Central memory CD8-positive, alpha-beta T cell (primary cell): ENCODE measurements at regions not wholly inside any gene's neighbourhood (a gene's known extent, or its start where the extent isn't known, plus 50 kb on each side); places are given as distances from the start of the nearest gene placed in this dataset.

Experiments
- ATAC-seq: fragments of 150-1000 bp; cut with Tn5 transposase; replicated peaks from 2 replicates; pipeline ENCODE4 v1.10.0; 2022; ENCODE audit warnings: mild to moderate bottlenecking, moderate FRiP score, moderate number of reproducible peaks; ENCODE audit not compliant: poor library complexity, severe bottlenecking; ENCODE audit errors: extremely low read depth
- DNase-seq, 2 donors: peaks; one replicate each; pipeline ENCODE4 v3.0.0; 2021; ENCODE audit warnings: low spot score in 2 of 2
- H3K27ac Mint-ChIP-seq: one replicate; pipeline ENCODE4 v1.8.0; 2022; ENCODE audit warnings: low read depth, mild to moderate bottlenecking, moderate library complexity, mixed read lengths
- H3K27me3 Mint-ChIP-seq: one replicate; pipeline ENCODE4 v1.8.0; 2022; ENCODE audit warnings: mixed read lengths
- H3K36me3 Mint-ChIP-seq: one replicate; pipeline ENCODE4 v1.8.0; 2022; ENCODE audit warnings: mild to moderate bottlenecking, moderate library complexity, mixed read lengths; ENCODE audit not compliant: insufficient read depth
- H3K4me1 Mint-ChIP-seq: one replicate; pipeline ENCODE4 v1.8.0; 2022; ENCODE audit warnings: mixed read lengths
- H3K4me3 Mint-ChIP-seq: one replicate; pipeline ENCODE4 v1.8.0; 2022; ENCODE audit warnings: mild to moderate bottlenecking, moderate library complexity, mixed read lengths
- H3K9me3 Mint-ChIP-seq: one replicate; pipeline ENCODE4 v1.8.0; 2022; ENCODE audit warnings: mixed read lengths

GRCh38 chr11:134469627-134470026 is 57.6 kb upstream of the B3GAT1 start:
- DNase-seq (no peak), ATAC-seq (no peak)
- Mint-ChIP-seq H3K27ac (no peak overlapping the region), H3K36me3 (no peaks in the 10 kb centered on the region), H3K4me3 (no peak overlapping the region), H3K9me3 (no peaks in the 10 kb centered on the region), H3K4me1 (no peaks in the 10 kb centered on the region), H3K27me3 (peaks cover 76% of the 10 kb centered on the region)

GRCh38 chr11:134468796-134469195 is 56.8 kb upstream of the B3GAT1 start:
- ATAC-seq (no peak), DNase-seq (no peak)
- Mint-ChIP-seq H3K9me3 (no peaks in the 10 kb centered on the region), H3K27ac (no peak overlapping the region), H3K4me3 (no peak overlapping the region), H3K27me3 (peaks cover 78% of the 10 kb centered on the region), H3K4me1 (no peaks in the 10 kb centered on the region), H3K36me3 (no peaks in the 10 kb centered on the region)

- ATAC-seq (no peak), DNase-seq (no peak)
- H3K27me3 Mint-ChIP-seq: peaks cover 78% of the 10 kb centered on the region
Measured at GRCh38 chr11:134468081-134468668, 56.1 kb upstream of the B3GAT1 start.

GRCh38 chr11:134466610-134467567 is 54.8 kb upstream of the B3GAT1 start:
- no peak for ATAC-seq
- no peaks in the 10 kb centered on the region for H3K9me3 Mint-ChIP-seq
- H3K4me3 Mint-ChIP-seq: no peak overlapping the region

More at GRCh38 chr11:134468081-134468668, 56.1 kb upstream of the B3GAT1 start:
- Mint-ChIP-seq H3K27ac (no peak overlapping the region), H3K9me3 (no peaks in the 10 kb centered on the region), H3K4me3 (no peak overlapping the region), H3K36me3 (no peaks in the 10 kb centered on the region), H3K4me1 (no peaks in the 10 kb centered on the region)

GRCh38 chr11:134466156-134466555 is 54.1 kb upstream of the B3GAT1 start:
- ATAC-seq (no peak), DNase-seq (no peak)
- Mint-ChIP-seq H3K4me1 (no peaks in the 10 kb centered on the region), H3K27me3 (peaks cover 78% of the 10 kb centered on the region), H3K36me3 (no peaks in the 10 kb centered on the region), H3K9me3 (no peaks in the 10 kb centered on the region), H3K4me3 (no peak overlapping the region), H3K27ac (no peak overlapping the region)

More at GRCh38 chr11:134466610-134467567, 54.8 kb upstream of the B3GAT1 start:
- no peak overlapping the region for H3K27ac Mint-ChIP-seq
- no peak for DNase-seq
- H3K36me3 Mint-ChIP-seq: no peaks in the 10 kb centered on the region
- H3K4me1 Mint-ChIP-seq: no peaks in the 10 kb centered on the region
- H3K27me3 Mint-ChIP-seq: peaks cover 78% of the 10 kb centered on the region

- Mint-ChIP-seq H3K27me3 (peaks cover 86% of the 10 kb centered on the region), H3K4me1 (no peaks in the 10 kb centered on the region), H3K4me3 (no peak overlapping the region), H3K9me3 (no peaks in the 10 kb centered on the region), H3K36me3 (no peaks in the 10 kb centered on the region), H3K27ac (no peak overlapping the region)
- DNase-seq (no peak), ATAC-seq (no peak)
Measured at GRCh38 chr11:134464981-134465730, 53.1 kb upstream of the B3GAT1 start.

GRCh38 chr11:134464196-134464595 is 52.2 kb upstream of the B3GAT1 start:
- no peaks in the 10 kb centered on the region for H3K36me3 Mint-ChIP-seq
- H3K9me3 Mint-ChIP-seq: no peaks in the 10 kb centered on the region
- H3K27me3 Mint-ChIP-seq: peaks cover 90% of the 10 kb centered on the region
- H3K4me3 Mint-ChIP-seq: no peak overlapping the region
- ATAC-seq (no peak), DNase-seq (no peak)
- H3K4me1 Mint-ChIP-seq: no peaks in the 10 kb centered on the region
- H3K27ac Mint-ChIP-seq: peak overlapping the region; percentile 17

- Mint-ChIP-seq H3K27ac (no peak overlapping the region), H3K36me3 (no peaks in the 10 kb centered on the region), H3K4me1 (no peaks in the 10 kb centered on the region), H3K9me3 (no peaks in the 10 kb centered on the region), H3K4me3 (no peak overlapping the region), H3K27me3 (peaks cover 89% of the 10 kb centered on the region)
- DNase-seq: no peak
- no peak for ATAC-seq
Measured at GRCh38 chr11:134463716-134464115, 51.7 kb upstream of the B3GAT1 start.
